Muscle layer of duodenum (tissue), 2 donors: ENCODE measurements at regions not wholly inside any gene's neighbourhood (a gene's known extent, or its start where the extent isn't known, plus 50 kb on each side); places are given as distances from the start of the nearest gene placed in this dataset.

Experiments
- H3K27ac ChIP-seq: one replicate; pipeline ENCODE4 v1.7.0; 2013; ENCODE audit warnings: mild to moderate bottlenecking, low read length
- H3K27me3 ChIP-seq: one replicate; pipeline ENCODE4 v1.7.0; 2013; ENCODE audit warnings: low read depth, mild to moderate bottlenecking, control low read depth, low read length
- H3K36me3 ChIP-seq, 2 donors: one replicate each; pipeline ENCODE4 v1.7.0; 2013; ENCODE audit warnings: low read length in 2 of 2, control low read depth in 1 of 2, mild to moderate bottlenecking in 1 of 2; ENCODE audit not compliant: insufficient read depth in 2 of 2, control insufficient read depth in 1 of 2
- H3K4me1 ChIP-seq, 2 donors: one replicate each; pipeline ENCODE4 v1.7.0; 2013; ENCODE audit warnings: low read length in 2 of 2, mild to moderate bottlenecking in 2 of 2, control low read depth in 1 of 2, moderate library complexity in 1 of 2; ENCODE audit not compliant: insufficient read depth in 2 of 2, control insufficient read depth in 1 of 2
- H3K4me3 ChIP-seq, 2 donors: one replicate each; pipeline ENCODE4 v1.7.0; 2013; ENCODE audit warnings: low read length in 2 of 2, low read depth in 1 of 2, mild to moderate bottlenecking in 1 of 2
- H3K9me3 ChIP-seq, 2 donors: one replicate each; pipeline ENCODE4 v1.7.0; 2013; ENCODE audit warnings: low read length in 2 of 2, control low read depth in 1 of 2, mild to moderate bottlenecking in 1 of 2; ENCODE audit not compliant: control insufficient read depth in 1 of 2
- donor health status: healthy.

GRCh38 chr16:6279286-6279685 lies 1053.4 kb upstream of the RBFOX1 start:
- Histone ChIP-seq H3K4me1 (no peaks in the 10 kb centered on the region), H3K9me3 (no peaks in the 10 kb centered on the region), H3K27me3 (no peaks in the 10 kb centered on the region), H3K27ac (no peak overlapping the region), H3K4me3 (no peak overlapping the region), H3K36me3 (no peaks in the 10 kb centered on the region)

- Histone ChIP-seq H3K27ac (no peak overlapping the region), H3K4me3 (no peak overlapping the region), H3K4me1 (no peaks in the 10 kb centered on the region), H3K36me3 (no peaks in the 10 kb centered on the region), H3K9me3 (no peaks in the 10 kb centered on the region), H3K27me3 (no peaks in the 10 kb centered on the region)
Measured at GRCh38 chr16:6274351-6274750, 1058.3 kb upstream of the RBFOX1 start.

- Histone ChIP-seq H3K9me3 (no peaks in the 10 kb centered on the region), H3K4me1 (no peaks in the 10 kb centered on the region), H3K36me3 (no peaks in the 10 kb centered on the region), H3K27me3 (no peaks in the 10 kb centered on the region), H3K27ac (no peak overlapping the region), H3K4me3 (no peak overlapping the region)
Measured at GRCh38 chr16:6267682-6268081, 1065.0 kb upstream of the RBFOX1 start.

- H3K4me1 ChIP-seq: no peaks in the 10 kb centered on the region
- no peaks in the 10 kb centered on the region for H3K27me3 ChIP-seq
- no peak overlapping the region for H3K27ac ChIP-seq
- H3K4me3 ChIP-seq: no peak overlapping the region
- no peaks in the 10 kb centered on the region for H3K9me3 ChIP-seq
- H3K36me3 ChIP-seq: no peaks in the 10 kb centered on the region
Measured at GRCh38 chr16:6266703-6267102, 1065.9 kb upstream of the RBFOX1 start.

- Histone ChIP-seq H3K4me3 (no peak overlapping the region), H3K4me1 (no peaks in the 10 kb centered on the region), H3K9me3 (no peaks in the 10 kb centered on the region), H3K27me3 (no peaks in the 10 kb centered on the region), H3K36me3 (no peaks in the 10 kb centered on the region), H3K27ac (no peak overlapping the region)
Measured at GRCh38 chr16:6265968-6266367, 1066.7 kb upstream of the RBFOX1 start.

- Histone ChIP-seq H3K36me3 (no peaks in the 10 kb centered on the region), H3K4me3 (no peak overlapping the region), H3K9me3 (no peaks in the 10 kb centered on the region), H3K27ac (no peak overlapping the region), H3K27me3 (no peaks in the 10 kb centered on the region), H3K4me1 (no peaks in the 10 kb centered on the region)
Measured at GRCh38 chr16:6258056-6258455, 1074.6 kb upstream of the RBFOX1 start.

- H3K4me1 ChIP-seq: no peaks in the 10 kb centered on the region
- no peaks in the 10 kb centered on the region for H3K9me3 ChIP-seq
- no peaks in the 10 kb centered on the region for H3K27me3 ChIP-seq
- no peak overlapping the region for H3K27ac ChIP-seq
- no peak overlapping the region for H3K4me3 ChIP-seq
- H3K36me3 ChIP-seq: no peaks in the 10 kb centered on the region
Measured at GRCh38 chr16:6252541-6252940, 1080.1 kb upstream of the RBFOX1 start.

- no peak overlapping the region for H3K4me3 ChIP-seq
- no peaks in the 10 kb centered on the region for H3K4me1 ChIP-seq
- H3K27ac ChIP-seq: no peak overlapping the region
- no peaks in the 10 kb centered on the region for H3K36me3 ChIP-seq
- H3K27me3 ChIP-seq: no peaks in the 10 kb centered on the region
- no peaks in the 10 kb centered on the region for H3K9me3 ChIP-seq
Measured at GRCh38 chr16:6250511-6250910, 1082.1 kb upstream of the RBFOX1 start.

- Histone ChIP-seq H3K4me3 (no peak overlapping the region), H3K27me3 (no peaks in the 10 kb centered on the region), H3K4me1 (no peaks in the 10 kb centered on the region), H3K27ac (no peak overlapping the region), H3K9me3 (no peaks in the 10 kb centered on the region), H3K36me3 (no peaks in the 10 kb centered on the region)
Measured at GRCh38 chr16:6249863-6250262, 1082.8 kb upstream of the RBFOX1 start.

- no peaks in the 10 kb centered on the region for H3K27me3 ChIP-seq
- no peak overlapping the region for H3K4me3 ChIP-seq
- no peak overlapping the region for H3K27ac ChIP-seq
- H3K9me3 ChIP-seq: no peaks in the 10 kb centered on the region
- H3K4me1 ChIP-seq: no peaks in the 10 kb centered on the region
- no peaks in the 10 kb centered on the region for H3K36me3 ChIP-seq
Measured at GRCh38 chr16:6248199-6248598, 1084.4 kb upstream of the RBFOX1 start.

- Histone ChIP-seq H3K9me3 (no peaks in the 10 kb centered on the region), H3K27me3 (no peaks in the 10 kb centered on the region), H3K4me3 (no peak overlapping the region), H3K27ac (no peak overlapping the region), H3K36me3 (no peaks in the 10 kb centered on the region), H3K4me1 (no peaks in the 10 kb centered on the region)
Measured at GRCh38 chr16:6247775-6248174, 1084.9 kb upstream of the RBFOX1 start.

GRCh38 chr16:6247150-6247549 lies 1085.5 kb upstream of the RBFOX1 start:
- no peak overlapping the region for H3K27ac ChIP-seq
- no peaks in the 10 kb centered on the region for H3K27me3 ChIP-seq
- H3K4me1 ChIP-seq: no peaks in the 10 kb centered on the region
- H3K4me3 ChIP-seq: no peak overlapping the region
- no peaks in the 10 kb centered on the region for H3K36me3 ChIP-seq
- no peaks in the 10 kb centered on the region for H3K9me3 ChIP-seq
